ENCODE measurements at regions not wholly inside any gene's neighbourhood (a gene's known extent, or its start where the extent isn't known, plus 50 kb on each side); places are given as distances from the start of the nearest gene placed in this dataset.

DNA sequence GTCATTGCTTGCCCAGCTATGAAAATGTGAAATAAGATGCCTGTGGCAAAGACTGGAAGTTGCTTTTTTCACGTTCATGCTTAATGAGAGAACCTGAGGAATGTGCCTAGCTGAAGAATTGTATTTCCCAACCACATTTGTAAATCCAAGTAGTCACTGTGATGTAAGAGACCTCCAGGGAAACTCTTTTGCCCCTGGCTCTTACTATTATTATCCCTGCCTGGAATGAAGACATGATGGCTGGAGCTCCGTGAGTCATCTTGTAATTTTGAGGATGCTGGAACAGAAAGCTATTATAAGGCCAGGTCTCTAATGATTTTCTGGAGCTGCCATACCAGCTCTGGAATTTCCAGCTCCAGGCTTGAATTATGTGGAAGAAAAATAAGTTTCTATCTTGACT lies 894.3 kb downstream of the DIAPH3 start:
- TF ChIP-seq, protein P1, sequence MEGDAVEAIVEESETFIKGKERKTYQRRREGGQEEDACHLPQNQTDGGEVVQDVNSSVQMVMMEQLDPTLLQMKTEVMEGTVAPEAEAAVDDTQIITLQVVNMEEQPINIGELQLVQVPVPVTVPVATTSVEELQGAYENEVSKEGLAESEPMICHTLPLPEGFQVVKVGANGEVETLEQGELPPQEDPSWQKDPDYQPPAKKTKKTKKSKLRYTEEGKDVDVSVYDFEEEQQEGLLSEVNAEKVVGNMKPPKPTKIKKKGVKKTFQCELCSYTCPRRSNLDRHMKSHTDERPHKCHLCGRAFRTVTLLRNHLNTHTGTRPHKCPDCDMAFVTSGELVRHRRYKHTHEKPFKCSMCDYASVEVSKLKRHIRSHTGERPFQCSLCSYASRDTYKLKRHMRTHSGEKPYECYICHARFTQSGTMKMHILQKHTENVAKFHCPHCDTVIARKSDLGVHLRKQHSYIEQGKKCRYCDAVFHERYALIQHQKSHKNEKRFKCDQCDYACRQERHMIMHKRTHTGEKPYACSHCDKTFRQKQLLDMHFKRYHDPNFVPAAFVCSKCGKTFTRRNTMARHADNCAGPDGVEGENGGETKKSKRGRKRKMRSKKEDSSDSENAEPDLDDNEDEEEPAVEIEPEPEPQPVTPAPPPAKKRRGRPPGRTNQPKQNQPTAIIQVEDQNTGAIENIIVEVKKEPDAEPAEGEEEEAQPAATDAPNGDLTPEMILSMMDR (IDR thresholded peaks at IDR 0.05), result no peak
- TF ChIP-seq TAF1 (IDR thresholded peaks at IDR 0.05; ENCODE audit: borderline replicate concordance, low read depth, low read length), result no peak
- TF ChIP-seq SMC3 (IDR thresholded peaks at IDR 0.05; ENCODE audit: low read depth, low read length), result no peak
- no peak for TF ChIP-seq MXI1 (IDR thresholded peaks at IDR 0.05; ENCODE audit: low read depth, low read length)
- TF ChIP-seq REST (IDR thresholded peaks at IDR 0.05; ENCODE audit: low read depth, low read length), result no peak
- TF ChIP-seq FOXM1 (IDR thresholded peaks at IDR 0.05; ENCODE audit: low read depth), result no peak
- TF ChIP-seq, protein P2, sequence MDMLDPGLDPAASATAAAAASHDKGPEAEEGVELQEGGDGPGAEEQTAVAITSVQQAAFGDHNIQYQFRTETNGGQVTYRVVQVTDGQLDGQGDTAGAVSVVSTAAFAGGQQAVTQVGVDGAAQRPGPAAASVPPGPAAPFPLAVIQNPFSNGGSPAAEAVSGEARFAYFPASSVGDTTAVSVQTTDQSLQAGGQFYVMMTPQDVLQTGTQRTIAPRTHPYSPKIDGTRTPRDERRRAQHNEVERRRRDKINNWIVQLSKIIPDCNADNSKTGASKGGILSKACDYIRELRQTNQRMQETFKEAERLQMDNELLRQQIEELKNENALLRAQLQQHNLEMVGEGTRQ (IDR thresholded peaks at IDR 0.05; ENCODE audit: borderline replicate concordance, low read depth, low read length), result no peak
- no peak for TF ChIP-seq POLR2AphosphoS5 (IDR thresholded peaks at IDR 0.05; ENCODE audit: low read depth, low read length)
- TF ChIP-seq, protein P3, sequence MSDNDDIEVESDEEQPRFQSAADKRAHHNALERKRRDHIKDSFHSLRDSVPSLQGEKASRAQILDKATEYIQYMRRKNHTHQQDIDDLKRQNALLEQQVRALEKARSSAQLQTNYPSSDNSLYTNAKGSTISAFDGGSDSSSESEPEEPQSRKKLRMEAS (IDR thresholded peaks at IDR 0.05; ENCODE audit: low read depth), result no peak
- TF ChIP-seq TCF12 (IDR thresholded peaks at IDR 0.05), result no peak
- no peak for TF ChIP-seq EP300 (IDR thresholded peaks at IDR 0.05; ENCODE audit: borderline replicate concordance in 1 of 2, low read depth in 1 of 2, low read length in 1 of 2)
- TF ChIP-seq, protein P4, sequence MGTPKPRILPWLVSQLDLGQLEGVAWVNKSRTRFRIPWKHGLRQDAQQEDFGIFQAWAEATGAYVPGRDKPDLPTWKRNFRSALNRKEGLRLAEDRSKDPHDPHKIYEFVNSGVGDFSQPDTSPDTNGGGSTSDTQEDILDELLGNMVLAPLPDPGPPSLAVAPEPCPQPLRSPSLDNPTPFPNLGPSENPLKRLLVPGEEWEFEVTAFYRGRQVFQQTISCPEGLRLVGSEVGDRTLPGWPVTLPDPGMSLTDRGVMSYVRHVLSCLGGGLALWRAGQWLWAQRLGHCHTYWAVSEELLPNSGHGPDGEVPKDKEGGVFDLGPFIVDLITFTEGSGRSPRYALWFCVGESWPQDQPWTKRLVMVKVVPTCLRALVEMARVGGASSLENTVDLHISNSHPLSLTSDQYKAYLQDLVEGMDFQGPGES (IDR thresholded peaks at IDR 0.05; ENCODE audit: low read depth, low read length), result no peak
- TF ChIP-seq TEAD4 (IDR thresholded peaks at IDR 0.05; ENCODE audit: borderline replicate concordance, insufficient read depth), result no peak
- no peak for TF ChIP-seq RFX5 (IDR thresholded peaks at IDR 0.05; ENCODE audit: low read length)
